Endodermal cell (in vitro differentiated cells): ENCODE measurements at regions not wholly inside any gene's neighbourhood (a gene's known extent, or its start where the extent isn't known, plus 50 kb on each side); places are given as distances from the start of the nearest gene placed in this dataset.

Experiments used
- DNase-seq: peaks from one replicate; pipeline ENCODE4 v3.0.0-alpha.2; 2017
- H3K27ac ChIP-seq: 2 replicates; pipeline ENCODE4 v1.5.1; 2013; ENCODE audit warnings: mild to moderate bottlenecking, low read depth, low read length, moderate library complexity
- H3K27me3 ChIP-seq: 2 replicates; pipeline ENCODE4 v1.6.1; 2013; ENCODE audit warnings: mild to moderate bottlenecking, low read length, moderate library complexity; ENCODE audit not compliant: insufficient read depth, control insufficient read depth, poor library complexity, severe bottlenecking
- H3K36me3 ChIP-seq: 2 replicates; pipeline ENCODE4 v1.7.0; 2013; ENCODE audit warnings: mild to moderate bottlenecking, low read length, moderate library complexity; ENCODE audit not compliant: control insufficient read depth, insufficient read depth
- H3K4me1 ChIP-seq: one replicate; pipeline ENCODE4 v1.7.0; 2013; ENCODE audit warnings: low read length; ENCODE audit not compliant: control insufficient read depth, insufficient read depth
- H3K4me3 ChIP-seq: 2 replicates; pipeline ENCODE4 v1.5.1; 2013; ENCODE audit warnings: mild to moderate bottlenecking, low read length, moderate library complexity
- H3K9ac ChIP-seq: 2 replicates; pipeline ENCODE4 v1.6.1; 2013; ENCODE audit warnings: mild to moderate bottlenecking, low read length, moderate library complexity; ENCODE audit not compliant: poor library complexity, severe bottlenecking; ENCODE audit errors: extremely low read depth
- H3K9me3 ChIP-seq: 2 replicates; pipeline ENCODE4 v1.6.1; 2013; ENCODE audit warnings: mild to moderate bottlenecking, low read length, moderate library complexity; ENCODE audit not compliant: control insufficient read depth
- H3K27ac Mint-ChIP-seq: 2 replicates; pipeline ENCODE4 v1.8.0; 2020; ENCODE audit warnings: mixed read lengths
- H3K27me3 Mint-ChIP-seq: 2 replicates; pipeline ENCODE4 v1.8.0; 2021; ENCODE audit warnings: mild to moderate bottlenecking, mixed read lengths; ENCODE audit not compliant: insufficient read depth
- H3K36me3 Mint-ChIP-seq: 2 replicates; pipeline ENCODE4 v1.8.0; 2020; ENCODE audit warnings: low read depth, mixed read lengths
- H3K4me1 Mint-ChIP-seq: 2 replicates; pipeline ENCODE4 v1.8.0; 2020; ENCODE audit warnings: mixed read lengths
- H3K4me3 Mint-ChIP-seq: 2 replicates; pipeline ENCODE4 v1.8.0; 2020; ENCODE audit warnings: mild to moderate bottlenecking, moderate library complexity, mixed read lengths
- H3K9me3 Mint-ChIP-seq: 2 replicates; pipeline ENCODE4 v1.8.0; 2020; ENCODE audit warnings: mild to moderate bottlenecking, mixed read lengths
- CTCF ChIP-seq: fragments of 200-600 bp; sonication (generic); conservative IDR thresholded peaks from 2 replicates; pipeline ENCODE4 v1.5.0; 2021; ENCODE audit warnings: antibody characterized with exemption, mild to moderate bottlenecking
- WGBS, 2 experiments: methylation state at CpG; one replicate each; pipeline versions ENCODE4 v1.1.5 to v1.1.7; 2013; ENCODE audit warnings: missing lambda C conversion rate in 2 of 2, mixed read lengths in 1 of 2; ENCODE audit not compliant: insufficient coverage in 1 of 2, insufficient read length in 1 of 2; 5-methylcytosine and 5-hydroxymethylcytosine counted together

GRCh38 chr13:34521171-34521570 is 420.9 kb upstream of the NBEA start:
- no peak overlapping the region for H3K4me3 ChIP-seq
- Mint-ChIP-seq H3K27me3 (no peaks in the 10 kb centered on the region), H3K4me1 (no peaks in the 10 kb centered on the region), H3K27ac (no peak overlapping the region), H3K36me3 (no peaks in the 10 kb centered on the region), H3K4me3 (no peak overlapping the region), H3K9me3 (no peaks in the 10 kb centered on the region)
- peaks cover 2% of the 10 kb centered on the region for H3K4me1 ChIP-seq
- H3K9ac ChIP-seq = no peak overlapping the region
- no peaks in the 10 kb centered on the region for H3K27me3 ChIP-seq
- TF ChIP-seq CTCF = no peak
- no peaks in the 10 kb centered on the region for H3K36me3 ChIP-seq
- WGBS, 2 experiments = 96 to 98% methylated on average over 5 of the region's 5 CpGs
- no peak overlapping the region for H3K27ac ChIP-seq
- DNase-seq = no peak
- no peaks in the 10 kb centered on the region for H3K9me3 ChIP-seq

GRCh38 chr13:34522808-34523207 is 419.3 kb upstream of the NBEA start:
- DNase-seq = no peak
- WGBS, 2 experiments = 88 to 100% methylated on average over 4 of the region's 4 CpGs

GRCh38 chr13:34523406-34523805 is 418.7 kb upstream of the NBEA start:
- Mint-ChIP-seq H3K9me3 (no peaks in the 10 kb centered on the region), H3K4me1 (no peaks in the 10 kb centered on the region), H3K4me3 (no peak overlapping the region), H3K27ac (no peak overlapping the region), H3K36me3 (no peaks in the 10 kb centered on the region), H3K27me3 (no peaks in the 10 kb centered on the region)
- H3K27me3 ChIP-seq = no peaks in the 10 kb centered on the region
- no peak overlapping the region for H3K9ac ChIP-seq
- peaks cover 2% of the 10 kb centered on the region for H3K4me1 ChIP-seq
- WGBS, 2 experiments = 93 to 94% methylated on average over 3 of the region's 3 CpGs
- H3K27ac ChIP-seq = no peak overlapping the region
- H3K9me3 ChIP-seq = no peaks in the 10 kb centered on the region
- no peak overlapping the region for H3K4me3 ChIP-seq
- no peak for TF ChIP-seq CTCF
- no peaks in the 10 kb centered on the region for H3K36me3 ChIP-seq
- no peak for DNase-seq

More at GRCh38 chr13:34522808-34523207, 419.3 kb upstream of the NBEA start:
- H3K4me3 ChIP-seq = no peak overlapping the region
- no peaks in the 10 kb centered on the region for H3K9me3 ChIP-seq
- peaks cover 2% of the 10 kb centered on the region for H3K4me1 ChIP-seq
- H3K36me3 ChIP-seq = no peaks in the 10 kb centered on the region
- Mint-ChIP-seq H3K9me3 (no peaks in the 10 kb centered on the region), H3K4me1 (no peaks in the 10 kb centered on the region), H3K4me3 (no peak overlapping the region), H3K27ac (no peak overlapping the region), H3K27me3 (no peaks in the 10 kb centered on the region), H3K36me3 (no peaks in the 10 kb centered on the region)
- no peak for TF ChIP-seq CTCF
- no peak overlapping the region for H3K27ac ChIP-seq
- no peak overlapping the region for H3K9ac ChIP-seq
- H3K27me3 ChIP-seq = no peaks in the 10 kb centered on the region
